GM23338 (cell line): ENCODE measurements at regions not wholly inside any gene's neighbourhood (a gene's known extent, or its start where the extent isn't known, plus 50 kb on each side); places are given as distances from the start of the nearest gene placed in this dataset.

ENCODE experiments used
- ATAC-seq: fragments of 200-7000 bp; cut with Tn5 transposase; 3 replicates; pipeline ENCODE4 v1.9.1; 2020
- DNase-seq: peaks from one replicate; pipeline ENCODE4 v3.0.0-alpha.2; 2015; ENCODE audit warnings: low spot score
- H2AFZ ChIP-seq: fragments of 200-600 bp; sonication (generic); 2 replicates; pipeline ENCODE4 v1.8.0; 2016; ENCODE audit warnings: antibody characterized with exemption, mild to moderate bottlenecking, moderate library complexity
- H3F3A ChIP-seq: fragments of 200-600 bp; sonication (generic); replicated peaks from 2 replicates; pipeline ENCODE4 v1.8.0; 2017; ENCODE audit warnings: antibody characterized with exemption, mixed run types, low read depth
- H3K27ac ChIP-seq: fragments of 200-600 bp; sonication (generic); 2 replicates; pipeline ENCODE4 v1.6.1; 2016; ENCODE audit warnings: low read depth
- H3K27me3 ChIP-seq: fragments of 200-600 bp; sonication (generic); 2 replicates; pipeline ENCODE4 v1.8.0; 2016; ENCODE audit warnings: mild to moderate bottlenecking, mixed run types, moderate library complexity; ENCODE audit not compliant: insufficient read depth
- H3K36me3 ChIP-seq: fragments of 200-600 bp; sonication (generic); 2 replicates; pipeline ENCODE4 v1.8.0; 2016; ENCODE audit warnings: mild to moderate bottlenecking; ENCODE audit not compliant: insufficient read depth
- H3K4me1 ChIP-seq: fragments of 200-600 bp; sonication (generic); 2 replicates; pipeline ENCODE4 v1.8.0; 2016; ENCODE audit warnings: mild to moderate bottlenecking, moderate library complexity; ENCODE audit not compliant: insufficient read depth
- H3K4me2 ChIP-seq: fragments of 200-600 bp; sonication (generic); 2 replicates; pipeline ENCODE4 v1.7.1; 2017; ENCODE audit warnings: mixed run types
- H3K4me3 ChIP-seq: fragments of 200-600 bp; sonication (generic); 2 replicates; pipeline ENCODE4 v1.6.1; 2016; ENCODE audit warnings: mixed run types
- H3K79me2 ChIP-seq: fragments of 200-600 bp; sonication (generic); replicated peaks from 2 replicates; pipeline ENCODE4 v1.8.0; 2017; ENCODE audit warnings: mild to moderate bottlenecking; ENCODE audit not compliant: insufficient read depth
- H3K9me2 ChIP-seq: fragments of 200-600 bp; sonication (generic); 2 replicates; pipeline ENCODE4 v1.8.0; 2017; ENCODE audit not compliant: insufficient read depth
- H4K20me1 ChIP-seq: fragments of 200-600 bp; sonication (generic); replicated peaks from 2 replicates; pipeline ENCODE4 v1.8.0; 2017; ENCODE audit warnings: mild to moderate bottlenecking; ENCODE audit not compliant: insufficient read depth
- H3K27ac Mint-ChIP-seq: 2 replicates; pipeline ENCODE4 v1.8.0; 2020; ENCODE audit warnings: inconsistent platforms, mild to moderate bottlenecking, moderate library complexity, mixed read lengths
- H3K27me3 Mint-ChIP-seq: 3 replicates; pipeline ENCODE4 v1.8.0; 2022; ENCODE audit warnings: low read depth, mild to moderate bottlenecking, moderate library complexity, mixed read lengths, inconsistent platforms; ENCODE audit not compliant: insufficient read depth, poor library complexity
- H3K36me3 Mint-ChIP-seq: 3 replicates; pipeline ENCODE4 v1.8.0; 2021; ENCODE audit warnings: low read depth, mild to moderate bottlenecking, inconsistent platforms, moderate library complexity, mixed read lengths
- H3K4me1 Mint-ChIP-seq: 3 replicates; pipeline ENCODE4 v1.8.0; 2020; ENCODE audit warnings: mild to moderate bottlenecking, inconsistent platforms, mixed read lengths
- H3K4me3 Mint-ChIP-seq: 3 replicates; pipeline ENCODE4 v1.8.0; 2021; ENCODE audit warnings: moderate library complexity, mild to moderate bottlenecking, inconsistent platforms, mixed read lengths
- H3K9me3 Mint-ChIP-seq: 3 replicates; pipeline ENCODE4 v1.8.0; 2020; ENCODE audit warnings: moderate library complexity, mild to moderate bottlenecking, inconsistent platforms, mixed read lengths
- CREB1 ChIP-seq: fragments of 250-450 bp; sonication (Bioruptor Pico); IDR thresholded peaks from 2 replicates; pipeline ENCODE4 v1.5.0; 2020; ENCODE audit warnings: low read depth, mild to moderate bottlenecking, moderate library complexity
- ETS1 ChIP-seq: IDR thresholded peaks from 2 replicates; pipeline ENCODE4 v1.6.1; 2016; ENCODE audit warnings: antibody characterized with exemption
- EZH2 ChIP-seq: fragments of 200-600 bp; sonication (generic); IDR thresholded peaks from one replicate; pipeline ENCODE4 v1.8.0; 2017; ENCODE audit warnings: antibody characterized with exemption, mild to moderate bottlenecking, low read depth; ENCODE audit not compliant: unreplicated experiment
- EZH2phosphoT487 ChIP-seq: fragments of 200-600 bp; sonication (generic); IDR thresholded peaks from one replicate; pipeline ENCODE4 v1.8.1; 2018; ENCODE audit warnings: antibody characterized with exemption; ENCODE audit not compliant: unreplicated experiment
- JUNB ChIP-seq: IDR thresholded peaks from one replicate; pipeline ENCODE4 v1.6.1; 2016; ENCODE audit warnings: antibody characterized with exemption; ENCODE audit not compliant: unreplicated experiment
- NANOG ChIP-seq: IDR thresholded peaks from 2 replicates; pipeline ENCODE4 v1.6.1; 2016; ENCODE audit warnings: antibody characterized with exemption, borderline replicate concordance
- STAT1 ChIP-seq: IDR thresholded peaks from one replicate; pipeline ENCODE4 v1.6.1; 2016; ENCODE audit warnings: antibody characterized with exemption; ENCODE audit not compliant: unreplicated experiment
- ZNF114 ChIP-seq: fragments of 250-450 bp; sonication (Bioruptor Pico); IDR thresholded peaks from 2 replicates; pipeline ENCODE4 v1.5.0; 2020; ENCODE audit warnings: mild to moderate bottlenecking, moderate library complexity
- ZNF331 ChIP-seq: fragments of 250-450 bp; sonication (Bioruptor Pico); IDR thresholded peaks from 2 replicates; pipeline ENCODE4 v1.5.0; 2020; ENCODE audit warnings: low read depth, mild to moderate bottlenecking, moderate library complexity
- ZNF462 ChIP-seq: fragments of 250-450 bp; sonication (Bioruptor Pico); IDR thresholded peaks from 2 replicates; pipeline ENCODE4 v1.5.0; 2020; ENCODE audit warnings: mild to moderate bottlenecking, moderate library complexity
- TF ChIP-seq, protein P1 (sequence below): IDR thresholded peaks from one replicate; pipeline ENCODE4 v1.6.1; 2018; ENCODE audit warnings: antibody characterized with exemption; ENCODE audit not compliant: unreplicated experiment
- TF ChIP-seq, protein P2 (sequence below), 2 experiments: fragments of 200-600 bp in 1 of 2; sonication (generic) in 1 of 2; conservative IDR thresholded peaks; 2 replicates each; pipeline versions ENCODE4 v1.5.1 to v1.6.1; 2016 to 2017; ENCODE audit warnings: antibody characterized with exemption in 2 of 2, low read depth in 2 of 2, mild to moderate bottlenecking in 2 of 2, moderate library complexity in 1 of 2

DNA sequence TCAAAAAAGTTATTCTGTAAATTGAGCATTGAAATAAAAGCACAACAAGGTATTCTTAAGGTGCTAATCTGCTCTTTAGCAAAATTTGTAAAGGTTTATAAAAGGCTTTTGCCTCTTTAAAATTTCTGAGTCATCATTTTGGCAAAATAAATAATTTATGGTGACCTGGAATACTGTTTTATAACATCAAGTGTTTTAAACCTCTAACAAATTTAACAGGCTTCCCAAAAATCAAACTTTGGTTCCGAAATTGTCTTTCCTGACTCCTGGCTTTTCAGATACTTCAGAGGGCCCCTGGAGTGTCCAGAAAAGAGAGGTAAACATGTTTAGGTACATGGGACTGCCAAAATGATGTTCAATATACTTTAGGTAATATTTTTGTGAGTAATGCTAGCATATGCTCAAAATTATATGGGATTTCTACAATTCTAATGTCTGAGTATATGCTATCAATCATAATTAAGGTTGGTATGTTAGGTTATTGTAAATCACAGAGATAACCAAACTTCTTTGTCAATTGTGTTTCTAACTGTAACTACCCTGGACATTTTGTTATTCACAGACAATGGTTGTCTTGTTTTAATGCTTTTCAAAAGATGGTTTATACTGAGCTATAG is 160.3 kb upstream of the OLIG3 start:
- no peaks in the 10 kb centered on the region for H3K4me1 ChIP-seq
- H3K4me3 Mint-ChIP-seq, result no peak overlapping the region
- no peaks in the 10 kb centered on the region for H4K20me1 ChIP-seq
- no peak overlapping the region for H3K4me2 ChIP-seq
- H3K79me2 ChIP-seq, result no peaks in the 10 kb centered on the region
- H3K4me3 ChIP-seq, result no peak overlapping the region
- no peak for ATAC-seq
- DNase-seq, result no peak
- H3K27me3 Mint-ChIP-seq, result no peaks in the 10 kb centered on the region
- H3F3A ChIP-seq, result no peaks in the 10 kb centered on the region
- peaks cover 27% of the 10 kb centered on the region; the same call in 2 of the 3 replicates for H3K36me3 Mint-ChIP-seq
- peaks cover 10% of the 10 kb centered on the region; the same call in 1 of the 2 replicates for H3K36me3 ChIP-seq
- H3K27ac Mint-ChIP-seq, result no peak overlapping the region
- no peak overlapping the region for H2AFZ ChIP-seq
- 0 out of 2 replicates have a peak, but pooled peaks cover 8% of the 10 kb centered on the region for H3K9me2 ChIP-seq
- TF ChIP-seq, protein P1, sequence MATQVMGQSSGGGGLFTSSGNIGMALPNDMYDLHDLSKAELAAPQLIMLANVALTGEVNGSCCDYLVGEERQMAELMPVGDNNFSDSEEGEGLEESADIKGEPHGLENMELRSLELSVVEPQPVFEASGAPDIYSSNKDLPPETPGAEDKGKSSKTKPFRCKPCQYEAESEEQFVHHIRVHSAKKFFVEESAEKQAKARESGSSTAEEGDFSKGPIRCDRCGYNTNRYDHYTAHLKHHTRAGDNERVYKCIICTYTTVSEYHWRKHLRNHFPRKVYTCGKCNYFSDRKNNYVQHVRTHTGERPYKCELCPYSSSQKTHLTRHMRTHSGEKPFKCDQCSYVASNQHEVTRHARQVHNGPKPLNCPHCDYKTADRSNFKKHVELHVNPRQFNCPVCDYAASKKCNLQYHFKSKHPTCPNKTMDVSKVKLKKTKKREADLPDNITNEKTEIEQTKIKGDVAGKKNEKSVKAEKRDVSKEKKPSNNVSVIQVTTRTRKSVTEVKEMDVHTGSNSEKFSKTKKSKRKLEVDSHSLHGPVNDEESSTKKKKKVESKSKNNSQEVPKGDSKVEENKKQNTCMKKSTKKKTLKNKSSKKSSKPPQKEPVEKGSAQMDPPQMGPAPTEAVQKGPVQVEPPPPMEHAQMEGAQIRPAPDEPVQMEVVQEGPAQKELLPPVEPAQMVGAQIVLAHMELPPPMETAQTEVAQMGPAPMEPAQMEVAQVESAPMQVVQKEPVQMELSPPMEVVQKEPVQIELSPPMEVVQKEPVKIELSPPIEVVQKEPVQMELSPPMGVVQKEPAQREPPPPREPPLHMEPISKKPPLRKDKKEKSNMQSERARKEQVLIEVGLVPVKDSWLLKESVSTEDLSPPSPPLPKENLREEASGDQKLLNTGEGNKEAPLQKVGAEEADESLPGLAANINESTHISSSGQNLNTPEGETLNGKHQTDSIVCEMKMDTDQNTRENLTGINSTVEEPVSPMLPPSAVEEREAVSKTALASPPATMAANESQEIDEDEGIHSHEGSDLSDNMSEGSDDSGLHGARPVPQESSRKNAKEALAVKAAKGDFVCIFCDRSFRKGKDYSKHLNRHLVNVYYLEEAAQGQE, result no peak
- TF ChIP-seq STAT1 (no peak), JUNB (no peak), ETS1 (no peak), NANOG (no peak), ZNF114 (CRISPR knock-in tag) (no peak), EZH2phosphoT487 (no peak), EZH2 (no peak), ZNF331 (no peak), ZNF462 (CRISPR knock-in tag) (no peak), CREB1 (no peak)
- TF ChIP-seq, protein P2, sequence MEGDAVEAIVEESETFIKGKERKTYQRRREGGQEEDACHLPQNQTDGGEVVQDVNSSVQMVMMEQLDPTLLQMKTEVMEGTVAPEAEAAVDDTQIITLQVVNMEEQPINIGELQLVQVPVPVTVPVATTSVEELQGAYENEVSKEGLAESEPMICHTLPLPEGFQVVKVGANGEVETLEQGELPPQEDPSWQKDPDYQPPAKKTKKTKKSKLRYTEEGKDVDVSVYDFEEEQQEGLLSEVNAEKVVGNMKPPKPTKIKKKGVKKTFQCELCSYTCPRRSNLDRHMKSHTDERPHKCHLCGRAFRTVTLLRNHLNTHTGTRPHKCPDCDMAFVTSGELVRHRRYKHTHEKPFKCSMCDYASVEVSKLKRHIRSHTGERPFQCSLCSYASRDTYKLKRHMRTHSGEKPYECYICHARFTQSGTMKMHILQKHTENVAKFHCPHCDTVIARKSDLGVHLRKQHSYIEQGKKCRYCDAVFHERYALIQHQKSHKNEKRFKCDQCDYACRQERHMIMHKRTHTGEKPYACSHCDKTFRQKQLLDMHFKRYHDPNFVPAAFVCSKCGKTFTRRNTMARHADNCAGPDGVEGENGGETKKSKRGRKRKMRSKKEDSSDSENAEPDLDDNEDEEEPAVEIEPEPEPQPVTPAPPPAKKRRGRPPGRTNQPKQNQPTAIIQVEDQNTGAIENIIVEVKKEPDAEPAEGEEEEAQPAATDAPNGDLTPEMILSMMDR (conservative IDR thresholded peaks at IDR 0.05; ENCODE audit: low read depth in 2 of 2), result no peak
- H3K9me3 Mint-ChIP-seq, result peaks cover 59% of the 10 kb centered on the region
- no peaks in the 10 kb centered on the region for H3K27me3 ChIP-seq
- no peak overlapping the region for H3K27ac ChIP-seq
- no peaks in the 10 kb centered on the region for H3K4me1 Mint-ChIP-seq
